HepG2 (cell line): ENCODE measurements at regions not wholly inside any gene's neighbourhood (a gene's known extent, or its start where the extent isn't known, plus 50 kb on each side); places are given as distances from the start of the nearest gene placed in this dataset.

Source experiments
- ATAC-seq: fragments of 200-7000 bp; cut with Tn5 transposase; 3 replicates; pipeline ENCODE4 v1.9.1; 2020; ENCODE audit warnings: mild to moderate bottlenecking, moderate library complexity
- BruUV-seq: library from RNA; stranded (reverse); fragments of 400-500 nt; replicated peaks from 2 replicates; lab custom pipeline; 2021; lab: Mats Ljungman, UMichigan
- CTCF ChIA-PET: fragments of 300-600 bp; formaldehyde crosslinking; extraction: SDS; loops from one replicate; lab custom pipeline; 2021; ENCODE audit warnings: low total read pairs, inconsistent platforms, low intra/inter-chr PET ratio; lab: Yijun Ruan, JAX
- POLR2A ChIA-PET: fragments of 350-600 bp; sonication (Branson Sonifier 250); formaldehyde crosslinking; loops from one replicate; lab custom pipeline; 2020; ENCODE audit warnings: antibody characterized with exemption, inconsistent platforms; lab: Yijun Ruan, JAX
- DNase-seq: peaks from one replicate; pipeline ENCODE4 v3.0.0-alpha.2; 2015; ENCODE audit warnings: low spot score
- FAIRE-seq: peaks from 3 replicates; lab custom pipeline; 2011; peaks lifted over from hg19 to GRCh38; lab: Jason Lieb, UNC
- H2AFZ ChIP-seq: one replicate; pipeline ENCODE4 v1.6.1; 2011; ENCODE audit warnings: low read length, inconsistent platforms
- H3K27ac ChIP-seq: fragments of 300-600 bp; 3 replicates; pipeline ENCODE4 v1.8.0; 2011; ENCODE audit warnings: mixed run types, mild to moderate bottlenecking, mixed read lengths, low read length, inconsistent platforms; ENCODE audit not compliant: insufficient read depth; ENCODE audit errors: extremely low read length
- H3K27me3 ChIP-seq, 2 experiments: fragments of 200-600 bp in 1 of 2; 2 replicates in 1 of 2; 3 replicates in 1 of 2; pipeline versions ENCODE4 v1.6.0 to v1.8.0; 2011; ENCODE audit warnings: low read length in 2 of 2, mild to moderate bottlenecking in 2 of 2, moderate library complexity in 2 of 2, inconsistent platforms in 1 of 2; ENCODE audit not compliant: insufficient read depth in 2 of 2, control insufficient read depth in 1 of 2
- H3K36me3 ChIP-seq, 2 experiments: fragments of 200-600 bp in 1 of 2; replicated peaks in 1 of 2; 2 replicates in 1 of 2; 3 replicates in 1 of 2; pipeline versions ENCODE4 v1.5.1 to v1.8.0; 2011; ENCODE audit warnings: low read length in 2 of 2, inconsistent platforms in 1 of 2; ENCODE audit not compliant: insufficient read depth in 2 of 2, control insufficient read depth in 1 of 2
- H3K4me1 ChIP-seq: 2 replicates; pipeline ENCODE4 v1.5.1; 2012; ENCODE audit warnings: low read length, inconsistent platforms; ENCODE audit not compliant: insufficient read depth
- H3K4me2 ChIP-seq: 2 replicates; pipeline ENCODE4 v1.6.0; 2011; ENCODE audit warnings: low read depth, low read length, inconsistent platforms
- H3K4me3 ChIP-seq, 3 experiments: fragments of 200-600 bp in 1 of 3; sonication (generic), shearing (Covaris generic) in 1 of 3; replicated peaks in 1 of 3; 2 replicates each; pipeline ENCODE4 v1.5.1; 2011 to 2016; ENCODE audit warnings: low read length in 3 of 3, inconsistent platforms in 2 of 3, low read depth in 2 of 3, mild to moderate bottlenecking in 2 of 3, control low read depth in 1 of 3, mixed read lengths in 1 of 3; ENCODE audit not compliant: insufficient read depth in 1 of 3
- H3K79me2 ChIP-seq: one replicate; pipeline ENCODE4 v1.6.1; 2011; ENCODE audit warnings: low read length, inconsistent platforms; ENCODE audit not compliant: insufficient read depth
- H3K9ac ChIP-seq: 2 replicates; pipeline ENCODE4 v1.6.0; 2011; ENCODE audit warnings: mild to moderate bottlenecking, low read depth, low read length, inconsistent platforms; ENCODE audit not compliant: insufficient read depth
- H3K9me3 ChIP-seq: 2 replicates; pipeline ENCODE4 v1.5.1; 2012; ENCODE audit warnings: mild to moderate bottlenecking, low read length
- H4K20me1 ChIP-seq: 2 replicates; pipeline ENCODE4 v1.6.0; 2011; ENCODE audit warnings: inconsistent platforms, mild to moderate bottlenecking, low read length, moderate library complexity; ENCODE audit not compliant: insufficient read depth
- MAF1 ChIP-seq: sonication (generic); formaldehyde crosslinking; IDR thresholded peaks from 2 replicates; pipeline ENCODE4 v1.5.0; 2020; ENCODE audit warnings: missing genetic modification reagents, borderline replicate concordance
- NFKBIZ ChIP-seq: IDR thresholded peaks from 2 replicates; pipeline ENCODE4 v1.6.1; 2018; ENCODE audit warnings: missing genetic modification reagents, missing compliant biosample characterization
- SRF ChIP-seq: IDR thresholded peaks from 2 replicates; pipeline ENCODE4 v1.6.1; 2011; ENCODE audit warnings: mild to moderate bottlenecking, low read depth, low read length, moderate library complexity
- ZNF224 ChIP-seq: sonication (generic); formaldehyde crosslinking; IDR thresholded peaks from 2 replicates; pipeline ENCODE4 v1.5.0; 2020; ENCODE audit warnings: mild to moderate bottlenecking, missing genetic modification reagents
- WGBS: methylation state at CpG from one replicate; pipeline ENCODE4 v1.1.6; 2017; ENCODE audit warnings: low lambda C conversion rate; 5-methylcytosine and 5-hydroxymethylcytosine counted together
- in situ Hi-C: cut with HindIII; loops from 2 replicates; pipeline ENCODE4 v1.10.0; 2017; ENCODE audit warnings: low pct_unique_long_range_greater_than_20kb; ENCODE audit not compliant: extremely low pct_ligation_motif_present
- intact Hi-C: fragments of 100-400 bp; cut with micrococcal nuclease; formaldehyde crosslinking; loops from one replicate; pipeline ENCODE4 v1.10.0; 2022; ENCODE audit not compliant: unreplicated experiment
- TF ChIP-seq, protein P1 (sequence below): sonication (generic); formaldehyde crosslinking; IDR thresholded peaks from 2 replicates; pipeline ENCODE4 v1.4.0; 2020; ENCODE audit warnings: missing genetic modification reagents, borderline replicate concordance

- FAIRE-seq (no peak), DNase-seq (no peak), ATAC-seq (no peak)
- Histone ChIP-seq H3K4me1 (no peaks in the 10 kb centered on the region), H3K27me3 (peaks cover 0 to 50% of the 10 kb centered on the region in 2 experiments; a peak in 3 of 5 replicates), H2AFZ (no peak overlapping the region), H3K27ac (no peak overlapping the region), H4K20me1 (no peaks in the 10 kb centered on the region), H3K4me3 (no peak overlapping the region), H3K9me3 (no peaks in the 10 kb centered on the region), H3K9ac (no peak overlapping the region), H3K79me2 (no peaks in the 10 kb centered on the region), H3K4me2 (no peak overlapping the region), H3K36me3 (no peaks in the 10 kb centered on the region)
- intact Hi-C loops, result loop anchor here (10.0 kb wide), 1 partner anchor 375 kb away; no protein-coding TSS in a partner anchor
- BruUV-seq, result no TSS peak
- TF ChIP-seq NFKBIZ (CRISPR knock-in tag) (no peak), SRF (no peak), MAF1 (CRISPR knock-in tag) (no peak), ZNF224 (CRISPR knock-in tag) (no peak)
- TF ChIP-seq, protein P1, sequence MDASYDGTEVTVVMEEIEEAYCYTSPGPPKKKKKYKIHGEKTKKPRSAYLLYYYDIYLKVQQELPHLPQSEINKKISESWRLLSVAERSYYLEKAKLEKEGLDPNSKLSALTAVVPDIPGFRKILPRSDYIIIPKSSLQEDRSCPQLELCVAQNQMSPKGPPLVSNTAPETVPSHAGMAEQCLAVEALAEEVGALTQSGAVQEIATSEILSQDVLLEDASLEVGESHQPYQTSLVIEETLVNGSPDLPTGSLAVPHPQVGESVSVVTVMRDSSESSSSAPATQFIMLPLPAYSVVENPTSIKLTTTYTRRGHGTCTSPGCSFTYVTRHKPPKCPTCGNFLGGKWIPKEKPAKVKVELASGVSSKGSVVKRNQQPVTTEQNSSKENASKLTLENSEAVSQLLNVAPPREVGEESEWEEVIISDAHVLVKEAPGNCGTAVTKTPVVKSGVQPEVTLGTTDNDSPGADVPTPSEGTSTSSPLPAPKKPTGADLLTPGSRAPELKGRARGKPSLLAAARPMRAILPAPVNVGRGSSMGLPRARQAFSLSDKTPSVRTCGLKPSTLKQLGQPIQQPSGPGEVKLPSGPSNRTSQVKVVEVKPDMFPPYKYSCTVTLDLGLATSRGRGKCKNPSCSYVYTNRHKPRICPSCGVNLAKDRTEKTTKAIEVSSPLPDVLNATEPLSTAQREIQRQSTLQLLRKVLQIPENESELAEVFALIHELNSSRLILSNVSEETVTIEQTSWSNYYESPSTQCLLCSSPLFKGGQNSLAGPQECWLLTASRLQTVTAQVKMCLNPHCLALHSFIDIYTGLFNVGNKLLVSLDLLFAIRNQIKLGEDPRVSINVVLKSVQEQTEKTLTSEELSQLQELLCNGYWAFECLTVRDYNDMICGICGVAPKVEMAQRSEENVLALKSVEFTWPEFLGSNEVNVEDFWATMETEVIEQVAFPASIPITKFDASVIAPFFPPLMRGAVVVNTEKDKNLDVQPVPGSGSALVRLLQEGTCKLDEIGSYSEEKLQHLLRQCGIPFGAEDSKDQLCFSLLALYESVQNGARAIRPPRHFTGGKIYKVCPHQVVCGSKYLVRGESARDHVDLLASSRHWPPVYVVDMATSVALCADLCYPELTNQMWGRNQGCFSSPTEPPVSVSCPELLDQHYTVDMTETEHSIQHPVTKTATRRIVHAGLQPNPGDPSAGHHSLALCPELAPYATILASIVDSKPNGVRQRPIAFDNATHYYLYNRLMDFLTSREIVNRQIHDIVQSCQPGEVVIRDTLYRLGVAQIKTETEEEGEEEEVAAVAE (CRISPR knock-in tag), result no peak
- POLR2A ChIA-PET, result no interaction called here
- CTCF ChIA-PET, result no interaction called here
- in situ Hi-C loops, result no loop called here
- WGBS, result 68% methylated on average over 7 of the region's 11 CpGs
These were observed 235.3 kb downstream of the ZNF516 start for GRCh38 chr18:76259711-76260110.
